Colonic mucosa (tissue), 4 donors: ENCODE measurements at regions not wholly inside any gene's neighbourhood (a gene's known extent, or its start where the extent isn't known, plus 50 kb on each side); places are given as distances from the start of the nearest gene placed in this dataset.

Experiments
- DNase-seq: peaks from one replicate; pipeline ENCODE4 v3.0.0-alpha.2; 2020
- H3K27ac ChIP-seq: fragments of 200-600 bp; one replicate; pipeline ENCODE4 v1.8.0; 2021
- H3K27me3 ChIP-seq: fragments of 200-600 bp; one replicate; pipeline ENCODE4 v1.8.0; 2021
- H3K36me3 ChIP-seq: fragments of 200-600 bp; one replicate; pipeline ENCODE4 v1.8.0; 2021
- H3K4me1 ChIP-seq: fragments of 200-600 bp; one replicate; pipeline ENCODE4 v1.8.0; 2021; ENCODE audit warnings: mild to moderate bottlenecking
- H3K4me3 ChIP-seq: fragments of 200-600 bp; one replicate; pipeline ENCODE4 v1.8.0; 2021
- H3K9ac ChIP-seq, 2 donors: one replicate each; pipeline ENCODE4 v1.7.0; 2013; ENCODE audit warnings: control low read depth in 2 of 2, low read depth in 2 of 2, low read length in 2 of 2
- H3K9me3 ChIP-seq: fragments of 200-600 bp; one replicate; pipeline ENCODE4 v1.8.0; 2021
- intact Hi-C: fragments of 100-400 bp; cut with DNase I; formaldehyde crosslinking; loops from one replicate; pipeline ENCODE4 v1.14.1; 2022
- TF ChIP-seq, protein P1 (sequence below): fragments of 200-600 bp; IDR thresholded peaks from one replicate; pipeline ENCODE4 v1.8.0; 2022; ENCODE audit warnings: antibody characterized with exemption, mild to moderate bottlenecking
- donor health status: healthy.
- donor health status: DM: no; HTN: no; CAD: no.
- donor health status: DM: no; HTN: no; CAD: no.

DNA sequence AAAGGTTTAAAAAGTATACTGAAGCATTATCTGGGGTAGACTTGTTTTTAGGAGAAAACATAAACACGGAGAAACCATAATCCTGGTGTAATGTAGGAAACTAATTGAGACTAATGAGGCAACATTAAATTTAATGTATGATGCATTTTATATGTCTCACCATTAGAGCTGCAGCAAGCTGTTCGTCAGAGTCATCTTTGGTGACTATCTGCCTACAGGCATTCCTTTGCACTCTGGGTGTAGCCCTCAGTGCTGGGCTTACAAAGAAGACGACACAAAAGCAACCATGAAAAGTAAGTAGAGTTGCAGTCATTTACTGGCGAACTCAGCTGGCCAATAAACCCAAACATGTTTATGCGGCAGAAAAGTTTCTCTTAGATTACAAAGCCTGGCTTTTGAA lies 415.3 kb upstream of the ZEB2 start:
- no peak overlapping the region for H3K27ac ChIP-seq
- no peak for DNase-seq
- H3K27me3 ChIP-seq: no peaks in the 10 kb centered on the region
- intact Hi-C loops: no loop called here
- H3K4me3 ChIP-seq: no peak overlapping the region
- TF ChIP-seq, protein P1, sequence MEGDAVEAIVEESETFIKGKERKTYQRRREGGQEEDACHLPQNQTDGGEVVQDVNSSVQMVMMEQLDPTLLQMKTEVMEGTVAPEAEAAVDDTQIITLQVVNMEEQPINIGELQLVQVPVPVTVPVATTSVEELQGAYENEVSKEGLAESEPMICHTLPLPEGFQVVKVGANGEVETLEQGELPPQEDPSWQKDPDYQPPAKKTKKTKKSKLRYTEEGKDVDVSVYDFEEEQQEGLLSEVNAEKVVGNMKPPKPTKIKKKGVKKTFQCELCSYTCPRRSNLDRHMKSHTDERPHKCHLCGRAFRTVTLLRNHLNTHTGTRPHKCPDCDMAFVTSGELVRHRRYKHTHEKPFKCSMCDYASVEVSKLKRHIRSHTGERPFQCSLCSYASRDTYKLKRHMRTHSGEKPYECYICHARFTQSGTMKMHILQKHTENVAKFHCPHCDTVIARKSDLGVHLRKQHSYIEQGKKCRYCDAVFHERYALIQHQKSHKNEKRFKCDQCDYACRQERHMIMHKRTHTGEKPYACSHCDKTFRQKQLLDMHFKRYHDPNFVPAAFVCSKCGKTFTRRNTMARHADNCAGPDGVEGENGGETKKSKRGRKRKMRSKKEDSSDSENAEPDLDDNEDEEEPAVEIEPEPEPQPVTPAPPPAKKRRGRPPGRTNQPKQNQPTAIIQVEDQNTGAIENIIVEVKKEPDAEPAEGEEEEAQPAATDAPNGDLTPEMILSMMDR: no peak
- H3K4me1 ChIP-seq: no peaks in the 10 kb centered on the region
- no peaks in the 10 kb centered on the region for H3K9me3 ChIP-seq
- no peak overlapping the region for H3K9ac ChIP-seq
- no peaks in the 10 kb centered on the region for H3K36me3 ChIP-seq

DNA sequence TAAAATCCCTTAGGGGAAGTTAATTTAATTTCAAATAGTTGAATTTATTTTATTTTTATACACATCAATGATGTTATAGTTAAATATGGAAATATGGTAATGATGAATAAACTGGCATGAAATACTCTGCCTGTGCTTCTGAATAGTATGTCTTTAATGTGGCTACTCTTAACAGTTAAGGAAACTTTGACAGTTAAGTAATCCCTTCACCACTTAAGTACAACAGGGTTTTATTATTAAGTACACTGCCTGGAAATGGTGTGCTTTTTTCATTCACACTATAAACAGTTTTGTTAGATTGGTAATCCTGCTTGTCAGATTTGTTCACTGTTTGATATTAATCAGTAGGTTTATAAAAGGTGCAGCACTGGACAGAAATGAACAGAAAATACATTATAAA lies 412.0 kb upstream of the ZEB2 start:
- no peak for DNase-seq
- Histone ChIP-seq H3K27ac (no peak overlapping the region), H3K9me3 (no peaks in the 10 kb centered on the region), H3K36me3 (no peaks in the 10 kb centered on the region), H3K4me3 (no peak overlapping the region), H3K9ac (no peak overlapping the region), H3K4me1 (no peaks in the 10 kb centered on the region), H3K27me3 (no peaks in the 10 kb centered on the region)
- intact Hi-C loops: no loop called here
- TF ChIP-seq, protein P1: no peak

DNA sequence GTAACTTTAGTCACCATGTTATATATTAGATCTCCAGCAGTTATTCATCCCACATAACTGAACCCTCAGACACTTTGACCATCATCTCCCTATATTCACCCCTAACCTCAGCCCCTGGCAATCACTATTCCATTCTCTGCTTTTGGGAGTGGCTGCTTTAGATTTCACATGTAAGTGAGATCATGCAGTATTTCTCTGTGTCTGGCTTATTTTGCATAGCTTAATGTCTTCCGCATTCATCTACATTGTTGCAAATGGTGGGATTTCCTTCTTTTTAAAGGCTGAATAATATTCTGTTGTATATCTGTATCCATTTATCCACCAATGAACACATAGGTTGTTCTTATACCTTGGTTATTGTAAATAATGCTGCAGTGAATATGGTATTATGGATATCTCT lies 411.6 kb upstream of the ZEB2 start:
- H3K27me3 ChIP-seq: no peaks in the 10 kb centered on the region
- H3K36me3 ChIP-seq: no peaks in the 10 kb centered on the region
- no peaks in the 10 kb centered on the region for H3K4me1 ChIP-seq
- H3K9me3 ChIP-seq: no peaks in the 10 kb centered on the region
- intact Hi-C loops: no loop called here
- TF ChIP-seq, protein P1: no peak
- H3K9ac ChIP-seq: no peak overlapping the region
- H3K27ac ChIP-seq: no peak overlapping the region
- no peak overlapping the region for H3K4me3 ChIP-seq
- no peak for DNase-seq

DNA sequence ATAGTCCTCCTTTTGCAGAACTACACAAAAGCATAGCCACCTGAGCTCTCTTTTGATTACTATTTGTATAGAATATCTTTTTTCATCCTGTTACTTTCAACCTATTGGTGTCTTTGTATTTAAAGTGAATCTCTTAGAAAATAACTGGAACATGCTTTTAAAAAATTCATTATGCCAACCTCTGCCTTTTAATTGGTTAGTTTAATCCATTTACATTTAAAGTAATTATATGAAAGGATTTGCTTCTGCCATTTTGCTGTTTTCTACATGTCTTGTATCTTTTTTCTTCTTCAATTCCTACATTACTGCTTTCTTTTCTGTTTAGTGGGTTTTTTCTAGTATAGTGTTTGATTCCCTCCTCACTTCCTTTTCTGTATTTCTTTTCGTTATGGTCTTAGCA lies 407.5 kb upstream of the ZEB2 start:
- TF ChIP-seq, protein P1: no peak
- no peak overlapping the region for H3K9ac ChIP-seq
- no peaks in the 10 kb centered on the region for H3K36me3 ChIP-seq
- no peak for DNase-seq
- no peaks in the 10 kb centered on the region for H3K27me3 ChIP-seq
- no peak overlapping the region for H3K27ac ChIP-seq
- intact Hi-C loops: no loop called here
- H3K4me1 ChIP-seq: no peaks in the 10 kb centered on the region
- no peaks in the 10 kb centered on the region for H3K9me3 ChIP-seq
- no peak overlapping the region for H3K4me3 ChIP-seq

DNA sequence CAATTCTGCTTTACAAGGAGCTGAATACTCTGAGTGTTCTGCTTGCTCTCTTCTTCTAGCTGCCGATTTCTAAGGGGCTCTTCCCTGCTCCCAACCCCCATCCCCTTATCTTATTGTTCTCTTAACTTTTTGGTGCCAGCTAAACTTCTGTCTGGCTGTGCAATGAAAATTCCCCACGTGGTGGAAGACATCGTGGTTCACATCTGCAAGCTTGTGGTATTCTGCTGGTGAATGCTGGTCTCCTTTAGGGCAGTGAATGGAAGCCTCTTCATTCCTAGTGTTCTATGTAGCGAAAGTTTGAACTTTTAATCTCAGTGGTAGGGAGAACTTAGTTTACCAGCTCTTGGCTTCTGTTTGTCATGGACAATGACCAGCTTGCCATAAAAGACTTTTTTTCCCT lies 406.0 kb upstream of the ZEB2 start:
- no peaks in the 10 kb centered on the region for H3K4me1 ChIP-seq
- no peaks in the 10 kb centered on the region for H3K9me3 ChIP-seq
- no peak overlapping the region for H3K4me3 ChIP-seq
- H3K27me3 ChIP-seq: no peaks in the 10 kb centered on the region
- no peak overlapping the region for H3K9ac ChIP-seq
- H3K27ac ChIP-seq: no peak overlapping the region
- H3K36me3 ChIP-seq: no peaks in the 10 kb centered on the region
- intact Hi-C loops: no loop called here
- TF ChIP-seq, protein P1: no peak
- DNase-seq: no peak

DNA sequence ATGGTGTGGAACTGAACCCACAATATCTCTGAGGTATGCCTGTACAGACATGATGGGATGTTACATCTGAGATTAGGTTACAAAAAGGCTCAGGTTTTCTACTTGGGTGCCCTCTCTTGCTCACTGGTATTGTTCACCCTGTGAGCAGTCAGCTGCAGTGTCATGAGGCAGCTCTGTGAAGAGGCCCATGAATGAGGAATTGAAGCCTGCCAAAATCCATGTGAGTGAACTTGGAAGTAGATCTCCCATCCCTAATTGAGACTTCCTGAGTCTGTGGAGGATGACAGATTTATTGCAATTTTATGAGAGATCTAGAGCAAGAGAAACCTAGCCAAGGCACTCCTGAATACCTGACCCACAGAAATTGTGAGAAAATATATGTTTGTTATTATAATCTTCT lies 404.9 kb upstream of the ZEB2 start:
- Histone ChIP-seq H3K9me3 (no peaks in the 10 kb centered on the region), H3K4me1 (no peaks in the 10 kb centered on the region), H3K27ac (no peak overlapping the region), H3K36me3 (no peaks in the 10 kb centered on the region), H3K27me3 (no peaks in the 10 kb centered on the region), H3K4me3 (no peak overlapping the region), H3K9ac (no peak overlapping the region)
- TF ChIP-seq, protein P1: no peak
- no peak for DNase-seq
- intact Hi-C loops: no loop called here
